Endothelial cell of umbilical vein (primary cell): ENCODE measurements at regions not wholly inside any gene's neighbourhood (a gene's known extent, or its start where the extent isn't known, plus 50 kb on each side); places are given as distances from the start of the nearest gene placed in this dataset.

Experiments
- BruUV-seq: library from RNA; stranded (reverse); fragments of 400-500 nt; replicated peaks from 2 replicates; lab custom pipeline; 2021; lab: Mats Ljungman, UMichigan
- CTCF ChIA-PET: fragments of 300-600, 350-600 bp; sonication (Branson Sonifier 250); formaldehyde crosslinking; loops from one replicate; lab custom pipeline; 2021; ENCODE audit warnings: antibody characterized with exemption, inconsistent platforms; lab: Charles Lee
- POLR2A ChIA-PET: fragments of 300-600, 350-600 bp; sonication (Branson Sonifier 250); formaldehyde crosslinking; loops from one replicate; lab custom pipeline; 2021; ENCODE audit warnings: antibody characterized with exemption, inconsistent platforms; lab: Charles Lee
- DNase-seq: peaks from one replicate; pipeline ENCODE4 v3.0.0-alpha.2; 2011; ENCODE audit warnings: low read depth, low spot score
- FAIRE-seq: peaks from 2 replicates; lab custom pipeline; 2011; peaks lifted over from hg19 to GRCh38; lab: Jason Lieb, UNC
- H2AFZ ChIP-seq: 2 replicates; pipeline ENCODE4 v1.6.0; 2012; ENCODE audit warnings: low read depth, low read length, control low read depth, inconsistent platforms
- H3K27ac ChIP-seq: 2 replicates; pipeline ENCODE4 v1.5.1; 2011; ENCODE audit warnings: low read depth, mild to moderate bottlenecking, control low read depth, low read length, moderate library complexity; ENCODE audit not compliant: insufficient read depth
- H3K27me3 ChIP-seq, 2 experiments: 2 replicates each; pipeline versions ENCODE4 v1.6.0 to v1.6.1; 2011; ENCODE audit warnings: low read length in 2 of 2, mixed read lengths in 1 of 2; ENCODE audit not compliant: control insufficient read depth in 2 of 2, insufficient read depth in 2 of 2
- H3K36me3 ChIP-seq, 2 experiments: 2 replicates in 1 of 2; 3 replicates in 1 of 2; pipeline ENCODE4 v1.5.1; 2011; ENCODE audit warnings: low read length in 2 of 2, mild to moderate bottlenecking in 1 of 2, moderate library complexity in 1 of 2; ENCODE audit not compliant: control insufficient read depth in 2 of 2, insufficient read depth in 2 of 2; ENCODE audit errors: extremely low read depth in 1 of 2
- H3K4me1 ChIP-seq: 3 replicates; pipeline ENCODE4 v1.5.1; 2011; ENCODE audit warnings: mild to moderate bottlenecking, low read length; ENCODE audit not compliant: control insufficient read depth, insufficient read depth; ENCODE audit errors: extremely low read depth
- H3K4me2 ChIP-seq: 2 replicates; pipeline ENCODE4 v1.6.1; 2011; ENCODE audit warnings: low read length, control low read depth, mixed read lengths; ENCODE audit not compliant: insufficient read depth
- H3K4me3 ChIP-seq, 3 experiments: fragments of 200-600 bp in 1 of 3; sonication (generic), shearing (Covaris generic) in 1 of 3; replicated peaks in 1 of 3; 2 replicates each; pipeline ENCODE4 v1.5.1; 2011 to 2016; ENCODE audit warnings: control low read depth in 3 of 3, low read length in 3 of 3, mild to moderate bottlenecking in 2 of 3, inconsistent platforms in 1 of 3, low read depth in 1 of 3, moderate library complexity in 1 of 3; ENCODE audit not compliant: insufficient read depth in 1 of 3
- H3K79me2 ChIP-seq: 2 replicates; pipeline ENCODE4 v1.6.0; 2012; ENCODE audit warnings: low read length, inconsistent platforms; ENCODE audit not compliant: control insufficient read depth, insufficient read depth
- H3K9ac ChIP-seq: replicated peaks from 2 replicates; pipeline ENCODE3; 2011; ENCODE audit warnings: low read length, control low read depth; ENCODE audit not compliant: insufficient read depth; ENCODE audit errors: extremely low read depth
- H3K9me1 ChIP-seq: replicated peaks from 3 replicates; pipeline ENCODE4 v1.6.0; 2011; ENCODE audit warnings: mild to moderate bottlenecking, low read length; ENCODE audit not compliant: control insufficient read depth, insufficient read depth; ENCODE audit errors: extremely low read depth
- H3K9me3 ChIP-seq: replicated peaks from 2 replicates; pipeline ENCODE4 v1.5.1; 2012; ENCODE audit warnings: low read length, inconsistent platforms; ENCODE audit not compliant: control insufficient read depth, insufficient read depth
- H4K20me1 ChIP-seq: replicated peaks from 2 replicates; pipeline ENCODE3; 2011; ENCODE audit warnings: mild to moderate bottlenecking, low read length; ENCODE audit not compliant: control insufficient read depth, insufficient read depth; ENCODE audit errors: extremely low read depth
- EZH2 ChIP-seq: IDR thresholded peaks from 2 replicates; pipeline ENCODE4 v1.6.1; 2012; ENCODE audit warnings: borderline replicate concordance, low read depth, mild to moderate bottlenecking, moderate library complexity, low read length, inconsistent platforms; ENCODE audit not compliant: severe bottlenecking
- FOS ChIP-seq: IDR thresholded peaks from 2 replicates; pipeline ENCODE4 v1.6.1; 2011; ENCODE audit warnings: mild to moderate bottlenecking, low read length, moderate library complexity, borderline replicate concordance; ENCODE audit not compliant: insufficient read depth
- GATA2 ChIP-seq: IDR thresholded peaks from 2 replicates; pipeline ENCODE4 v1.7.0; 2011; ENCODE audit warnings: low read depth, mild to moderate bottlenecking, moderate library complexity, mixed read lengths, low read length; ENCODE audit not compliant: insufficient read length, insufficient read depth
- JUN ChIP-seq: IDR thresholded peaks from 2 replicates; pipeline ENCODE4 v1.6.1; 2011; ENCODE audit warnings: borderline replicate concordance, low read depth; ENCODE audit not compliant: insufficient read length, insufficient read depth
- MYC ChIP-seq: IDR thresholded peaks from one replicate; pipeline ENCODE4 v1.6.1; 2011; ENCODE audit warnings: mild to moderate bottlenecking, low read depth, low read length
- POLR2A ChIP-seq: IDR thresholded peaks from 2 replicates; pipeline ENCODE4 v1.6.1; 2012; ENCODE audit warnings: low read depth, mild to moderate bottlenecking, control low read depth, low read length
- POLR2AphosphoS5 ChIP-seq: IDR thresholded peaks from 2 replicates; pipeline ENCODE4 v1.6.1; 2012; ENCODE audit warnings: low read depth, mild to moderate bottlenecking, control low read depth, low read length, moderate library complexity; ENCODE audit not compliant: insufficient read depth
- dilution Hi-C: fragments of 300-500 bp; cut with MboI; formaldehyde crosslinking; loops from one replicate; pipeline ENCODE4 v1.15.0; 2019; ENCODE audit warnings: low sequenced_read_pairs; ENCODE audit not compliant: extremely low pct_ligation_motif_present
- intact Hi-C: fragments of 100-400 bp; cut with micrococcal nuclease; formaldehyde crosslinking; loops from one replicate; pipeline ENCODE4 v1.10.0; 2022
- TF ChIP-seq, protein P1 (sequence below): IDR thresholded peaks from 2 replicates; pipeline ENCODE4 v1.6.1; 2011; ENCODE audit not compliant: insufficient read depth, insufficient read length
- TF ChIP-seq, protein P2 (sequence below), 2 donors: IDR thresholded peaks; 1 replicate in 1 of 2; 2 replicates in 1 of 2; pipeline ENCODE4 v1.5.1; 2011; ENCODE audit warnings: low read length in 2 of 2, mild to moderate bottlenecking in 2 of 2, moderate library complexity in 2 of 2, control low read depth in 1 of 2, inconsistent platforms in 1 of 2, low read depth in 1 of 2; ENCODE audit not compliant: insufficient read depth in 1 of 2; ENCODE audit errors: extremely low read depth in 1 of 2

- H4K20me1 ChIP-seq = no peaks in the 10 kb centered on the region
- POLR2A ChIA-PET = no interaction called here
- no peak overlapping the region for H3K4me3 ChIP-seq
- TF ChIP-seq JUN (no peak), GATA2 (no peak), POLR2A (no peak), FOS (no peak), POLR2AphosphoS5 (no peak), EZH2 (no peak), MYC (no peak)
- TF ChIP-seq, protein P1, sequence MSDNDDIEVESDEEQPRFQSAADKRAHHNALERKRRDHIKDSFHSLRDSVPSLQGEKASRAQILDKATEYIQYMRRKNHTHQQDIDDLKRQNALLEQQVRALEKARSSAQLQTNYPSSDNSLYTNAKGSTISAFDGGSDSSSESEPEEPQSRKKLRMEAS = no peak
- TF ChIP-seq, protein P2, sequence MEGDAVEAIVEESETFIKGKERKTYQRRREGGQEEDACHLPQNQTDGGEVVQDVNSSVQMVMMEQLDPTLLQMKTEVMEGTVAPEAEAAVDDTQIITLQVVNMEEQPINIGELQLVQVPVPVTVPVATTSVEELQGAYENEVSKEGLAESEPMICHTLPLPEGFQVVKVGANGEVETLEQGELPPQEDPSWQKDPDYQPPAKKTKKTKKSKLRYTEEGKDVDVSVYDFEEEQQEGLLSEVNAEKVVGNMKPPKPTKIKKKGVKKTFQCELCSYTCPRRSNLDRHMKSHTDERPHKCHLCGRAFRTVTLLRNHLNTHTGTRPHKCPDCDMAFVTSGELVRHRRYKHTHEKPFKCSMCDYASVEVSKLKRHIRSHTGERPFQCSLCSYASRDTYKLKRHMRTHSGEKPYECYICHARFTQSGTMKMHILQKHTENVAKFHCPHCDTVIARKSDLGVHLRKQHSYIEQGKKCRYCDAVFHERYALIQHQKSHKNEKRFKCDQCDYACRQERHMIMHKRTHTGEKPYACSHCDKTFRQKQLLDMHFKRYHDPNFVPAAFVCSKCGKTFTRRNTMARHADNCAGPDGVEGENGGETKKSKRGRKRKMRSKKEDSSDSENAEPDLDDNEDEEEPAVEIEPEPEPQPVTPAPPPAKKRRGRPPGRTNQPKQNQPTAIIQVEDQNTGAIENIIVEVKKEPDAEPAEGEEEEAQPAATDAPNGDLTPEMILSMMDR (IDR thresholded peaks at IDR 0.05; ENCODE audit: extremely low read depth in 1 of 2, insufficient read depth in 1 of 2, low read depth in 1 of 2, low read length in 2 of 2) = no peak
- intact Hi-C loops (no loop called here), dilution Hi-C loops (no loop called here)
- no peaks in the 10 kb centered on the region for H3K9me3 ChIP-seq
- H3K36me3 ChIP-seq = no peaks in the 10 kb centered on the region
- DNase-seq (no peak), FAIRE-seq (no peak)
- no TSS peak for BruUV-seq
- no peak overlapping the region for H2AFZ ChIP-seq
- no peaks in the 10 kb centered on the region for H3K79me2 ChIP-seq
- no peak overlapping the region for H3K4me2 ChIP-seq
- H3K9ac ChIP-seq = no peak overlapping the region
- H3K27me3 ChIP-seq = no peaks in the 10 kb centered on the region
- H3K9me1 ChIP-seq = no peaks in the 10 kb centered on the region
- H3K27ac ChIP-seq = no peak overlapping the region
- CTCF ChIA-PET = no interaction called here
- no peaks in the 10 kb centered on the region for H3K4me1 ChIP-seq
These were observed 111.1 kb upstream of the MYCN start for GRCh38 chr2:15829091-15829801.
